GM12878 (cell line): ENCODE measurements at regions not wholly inside any gene's neighbourhood (a gene's known extent, or its start where the extent isn't known, plus 50 kb on each side); places are given as distances from the start of the nearest gene placed in this dataset.

Experiments
- ATAC-seq: fragments of 200-7000 bp; cut with Tn5 transposase; 3 replicates; pipeline ENCODE4 v1.9.1; 2020; ENCODE audit warnings: mild to moderate bottlenecking, moderate library complexity
- BruUV-seq: library from RNA; stranded (reverse); fragments of 400-500 nt; replicated peaks from 2 replicates; lab custom pipeline; 2021; lab: Mats Ljungman, UMichigan
- CTCF ChIA-PET: fragments of 300-600 bp; sonication (Branson Sonifier 250); formaldehyde crosslinking; extraction: SDS; loops from one replicate; lab custom pipeline; 2021; ENCODE audit warnings: inconsistent platforms; lab: Yijun Ruan, JAX
- POLR2A ChIA-PET: fragments of 350-600 bp; formaldehyde crosslinking; extraction: SDS; loops from one replicate; lab custom pipeline; 2021; ENCODE audit warnings: inconsistent platforms; lab: Charles Lee
- RAD21 ChIA-PET: fragments of 300-600 bp; sonication (Branson Sonifier 250); formaldehyde crosslinking; loops from one replicate; lab custom pipeline; 2023; ENCODE audit warnings: antibody characterized with exemption; ENCODE audit not compliant: unreplicated experiment; lab: Charles Lee
- SMC1A ChIA-PET: fragments of 300-600 bp; sonication (Branson Sonifier 250); formaldehyde crosslinking; loops from one replicate; lab custom pipeline; 2023; ENCODE audit not compliant: unreplicated experiment, uncharacterized antibody; lab: Charles Lee
- DNase-seq: peaks from one replicate; pipeline ENCODE4 v3.0.0-alpha.2; 2011; ENCODE audit warnings: low read depth, low spot score
- FAIRE-seq: peaks from 3 replicates; lab custom pipeline; 2011; peaks lifted over from hg19 to GRCh38; lab: Jason Lieb, UNC
- H2AFZ ChIP-seq: 2 replicates; pipeline ENCODE4 v1.6.0; 2011; ENCODE audit warnings: low read depth, low read length, control low read depth; ENCODE audit not compliant: control insufficient read depth
- H3K27ac ChIP-seq: 2 replicates; pipeline ENCODE4 v1.5.1; 2011; ENCODE audit warnings: control low read depth; ENCODE audit not compliant: control insufficient read depth, insufficient read depth
- H3K27me3 ChIP-seq, 2 experiments: replicated peaks in 1 of 2; 2 replicates each; pipeline versions ENCODE4 v1.6.0 to v1.6.1; 2011; ENCODE audit warnings: low read length in 1 of 2; ENCODE audit not compliant: control insufficient read depth in 2 of 2, insufficient read depth in 2 of 2
- H3K36me3 ChIP-seq, 2 experiments: 2 replicates each; pipeline ENCODE4 v1.5.1; 2011; ENCODE audit warnings: low read length in 1 of 2; ENCODE audit not compliant: control insufficient read depth in 2 of 2, insufficient read depth in 2 of 2
- H3K4me1 ChIP-seq: 2 replicates; pipeline ENCODE4 v1.6.1; 2011; ENCODE audit warnings: mild to moderate bottlenecking, low read length, moderate library complexity, mixed read lengths; ENCODE audit not compliant: control insufficient read depth, insufficient read depth
- H3K4me2 ChIP-seq: 2 replicates; pipeline ENCODE4 v1.6.0; 2011; ENCODE audit warnings: control low read depth; ENCODE audit not compliant: control insufficient read depth, insufficient read depth
- H3K4me3 ChIP-seq: fragments of 200-600 bp; sonication (generic); 2 replicates; pipeline ENCODE4 v1.5.1; 2016
- H3K79me2 ChIP-seq: 2 replicates; pipeline ENCODE4 v1.6.0; 2011; ENCODE audit warnings: low read length; ENCODE audit not compliant: control insufficient read depth, insufficient read depth
- H3K9ac ChIP-seq: 2 replicates; pipeline ENCODE4 v1.8.0; 2011; ENCODE audit warnings: low read length, control low read depth, mixed read lengths; ENCODE audit not compliant: control insufficient read depth, insufficient read depth
- H3K9me3 ChIP-seq: replicated peaks from 3 replicates; pipeline ENCODE4 v1.5.1; 2011; ENCODE audit warnings: mild to moderate bottlenecking, low read length; ENCODE audit not compliant: control insufficient read depth, insufficient read depth
- H4K20me1 ChIP-seq: 2 replicates; pipeline ENCODE4 v1.6.0; 2011; ENCODE audit not compliant: control insufficient read depth, insufficient read depth
- BCL3 ChIP-seq: IDR thresholded peaks from 2 replicates; pipeline ENCODE4 v1.6.1; 2011; ENCODE audit warnings: borderline replicate concordance, low read depth, mild to moderate bottlenecking, moderate library complexity, low read length; ENCODE audit not compliant: insufficient read depth, poor library complexity, severe bottlenecking
- BHLHE40 ChIP-seq, 2 experiments: fragments of 450-650 bp in 1 of 2; IDR thresholded peaks; 2 replicates each; pipeline ENCODE4 v1.6.1; 2011 to 2017; ENCODE audit warnings: low read depth in 2 of 2, borderline replicate concordance in 1 of 2, improper control_type of control experiment in 1 of 2, low read length in 1 of 2, mild to moderate bottlenecking in 1 of 2
- E2F4 ChIP-seq: IDR thresholded peaks from 2 replicates; pipeline ENCODE4 v1.6.1; 2012; ENCODE audit warnings: low read depth, low read length, improper control_type of control experiment
- EED ChIP-seq: sonication (generic); IDR thresholded peaks from 2 replicates; pipeline ENCODE4 v1.6.1; 2016; ENCODE audit warnings: antibody characterized with exemption, low read depth
- EZH2 ChIP-seq: IDR thresholded peaks from 2 replicates; pipeline ENCODE4 v1.6.1; 2012; ENCODE audit warnings: low read depth, mild to moderate bottlenecking, control low read depth, inconsistent platforms, low read length, borderline replicate concordance; ENCODE audit not compliant: control insufficient read depth
- GATAD2B ChIP-seq: fragments of 450-650 bp; conservative IDR thresholded peaks from 2 replicates; pipeline ENCODE4 v1.6.1; 2017; ENCODE audit warnings: low read depth, mild to moderate bottlenecking, moderate library complexity
- IRF5 ChIP-seq: fragments of 450-650 bp; IDR thresholded peaks from 2 replicates; pipeline ENCODE4 v1.6.1; 2017; ENCODE audit warnings: borderline replicate concordance
- NRF1 ChIP-seq: conservative IDR thresholded peaks from 2 replicates; pipeline ENCODE4 v1.6.1; 2011; ENCODE audit warnings: mild to moderate bottlenecking, low read depth, low read length, improper control_type of control experiment
- POLR2A ChIP-seq: IDR thresholded peaks from 2 replicates; pipeline ENCODE4 v1.6.1; 2011; ENCODE audit warnings: low read depth, mild to moderate bottlenecking, low read length
- RB1 ChIP-seq: fragments of 450-650 bp; formaldehyde crosslinking; IDR thresholded peaks from 2 replicates; pipeline ENCODE4 v1.6.1; 2017; ENCODE audit warnings: mild to moderate bottlenecking, borderline replicate concordance
- RCOR1 ChIP-seq: conservative IDR thresholded peaks from 2 replicates; pipeline ENCODE4 v1.6.1; 2012; ENCODE audit warnings: low read depth, low read length, improper control_type of control experiment
- SIN3A ChIP-seq: IDR thresholded peaks from 2 replicates; pipeline ENCODE4 v1.6.1; 2012; ENCODE audit warnings: low read depth, low read length, improper control_type of control experiment
- SP1 ChIP-seq: IDR thresholded peaks from one replicate; pipeline ENCODE4 v1.6.1; 2011; ENCODE audit warnings: low read depth, low read length
- TCF3 ChIP-seq: IDR thresholded peaks from 2 replicates; pipeline ENCODE4 v1.6.1; 2012; ENCODE audit warnings: low read depth, mild to moderate bottlenecking, low read length, borderline replicate concordance; ENCODE audit not compliant: insufficient read depth
- YBX1 ChIP-seq: fragments of 450-650 bp; IDR thresholded peaks from 2 replicates; pipeline ENCODE4 v1.6.1; 2016; ENCODE audit warnings: antibody characterized with exemption
- ZBTB4 ChIP-seq: fragments of 450-650 bp; formaldehyde crosslinking; IDR thresholded peaks from 2 replicates; pipeline ENCODE4 v1.4.0; 2022; ENCODE audit warnings: mild to moderate bottlenecking, moderate library complexity
- ZNF207 ChIP-seq: fragments of 450-650 bp; IDR thresholded peaks from 2 replicates; pipeline ENCODE4 v1.6.1; 2014; ENCODE audit warnings: antibody characterized with exemption, mild to moderate bottlenecking, borderline replicate concordance
- ZNF217 ChIP-seq: fragments of 450-650 bp; IDR thresholded peaks from 2 replicates; pipeline ENCODE4 v1.6.1; 2017; ENCODE audit warnings: antibody characterized with exemption, mild to moderate bottlenecking
- WGBS: methylation state at CpG from one replicate; pipeline ENCODE4 v1.1.6; 2016; ENCODE audit warnings: low lambda C conversion rate; ENCODE audit not compliant: insufficient replicate concordance, insufficient coverage; ENCODE audit errors: missing lambda C conversion rate; 5-methylcytosine and 5-hydroxymethylcytosine counted together
- in situ Hi-C: fragments of 300-500 bp; cut with MboI; formaldehyde crosslinking; loops from 9 replicates; pipeline ENCODE4 v1.14.3; 2018; ENCODE audit warnings: mixed read lengths
- intact Hi-C: fragments of 100-400 bp; cut with micrococcal nuclease; formaldehyde crosslinking; loops from one replicate; pipeline ENCODE4 v1.14.2; 2022; ENCODE audit not compliant: unreplicated experiment

- no peak overlapping the region for H2AFZ ChIP-seq
- peaks cover 0 to 2% of the 10 kb centered on the region in 2 experiments; a peak in 2 of 4 replicates for H3K27me3 ChIP-seq
- 30% methylated on average over 19 of the region's 19 CpGs for WGBS
- no peak for ATAC-seq
- no peaks in the 10 kb centered on the region for H4K20me1 ChIP-seq
- ChIA-PET CTCF (interaction anchor here (1.9 kb wide), 1 partner anchor 145 kb away, joined by 4 read pairs; no protein-coding TSS in a partner anchor), SMC1A (no interaction called here), POLR2A (no interaction called here), RAD21 (no interaction called here)
- no peak for DNase-seq
- no peak overlapping the region for H3K9ac ChIP-seq
- no peak overlapping the region for H3K4me2 ChIP-seq
- H3K4me1 ChIP-seq = no peaks in the 10 kb centered on the region
- H3K36me3 ChIP-seq = no peaks in the 10 kb centered on the region
- no peaks in the 10 kb centered on the region for H3K79me2 ChIP-seq
- no TSS peak for BruUV-seq
- H3K27ac ChIP-seq = no peak overlapping the region
- FAIRE-seq = no peak
- H3K9me3 ChIP-seq = no peaks in the 10 kb centered on the region
- intact Hi-C loops (no loop called here), in situ Hi-C loops (no loop called here)
- H3K4me3 ChIP-seq = no peak overlapping the region
- no peak for TF ChIP-seq SIN3A
- no peak for TF ChIP-seq E2F4
- no peak for TF ChIP-seq SP1
- TF ChIP-seq EZH2 = no peak
- TF ChIP-seq GATAD2B = no peak
- no peak for TF ChIP-seq NRF1
- no peak for TF ChIP-seq BHLHE40 (IDR thresholded peaks at IDR 0.05; ENCODE audit: borderline replicate concordance in 1 of 2, low read depth in 2 of 2, low read length in 1 of 2)
- no peak for TF ChIP-seq ZBTB4 (CRISPR knock-in tag)
- no peak for TF ChIP-seq TCF3
- TF ChIP-seq RCOR1 = no peak
- TF ChIP-seq ZNF207 = no peak
- TF ChIP-seq IRF5 = no peak
- TF ChIP-seq BCL3 = no peak
- TF ChIP-seq RB1 = no peak
- no peak for TF ChIP-seq YBX1
- no peak for TF ChIP-seq ZNF217
- no peak for TF ChIP-seq POLR2A
- no peak for TF ChIP-seq EED
These were observed 167.9 kb upstream of the PFKP start for GRCh38 chr10:2899246-2899951.
